ENCODE measurements at regions not wholly inside any gene's neighbourhood (a gene's known extent, or its start where the extent isn't known, plus 50 kb on each side); places are given as distances from the start of the nearest gene placed in this dataset.

GRCh38 chr15:98230975-98231374 is 270.5 kb downstream of the ARRDC4 start:
- TF ChIP-seq EP300 (IDR thresholded peaks at IDR 0.05) (no peak), CTCF (IDR thresholded peaks at IDR 0.05) (no peak), POLR2AphosphoS5 (IDR thresholded peaks at IDR 0.05) (no peak), POLR2A (IDR thresholded peaks at IDR 0.05) (no peak)

Data from sigmoid colon (tissue), 4 donors.